PC-9 (cell line): ENCODE measurements at regions not wholly inside any gene's neighbourhood (a gene's known extent, or its start where the extent isn't known, plus 50 kb on each side); places are given as distances from the start of the nearest gene placed in this dataset.

Experiments
- BruUV-seq: library from RNA; stranded (reverse); fragments of 400-500 nt; replicated peaks from 2 replicates; lab custom pipeline; 2021; lab: Mats Ljungman, UMichigan
- CTCF ChIA-PET: fragments of 300-600 bp; sonication (Branson Sonifier 250); formaldehyde crosslinking; loops from one replicate; lab custom pipeline; 2022; ENCODE audit warnings: antibody characterized with exemption; lab: Charles Lee
- POLR2A ChIA-PET: fragments of 300-600 bp; sonication (Branson Sonifier 250); formaldehyde crosslinking; loops from one replicate; lab custom pipeline; 2022; ENCODE audit warnings: antibody characterized with exemption; ENCODE audit not compliant: unreplicated experiment; lab: Charles Lee
- DNase-seq, 2 experiments: peaks; one replicate each; pipeline versions ENCODE4 v3.0.0 to v3.0.0-alpha.2; 2015 to 2022; ENCODE audit warnings: mixed read lengths in 1 of 2
- H2AFZ ChIP-seq: fragments of 200-600 bp; sonication (generic); 2 replicates; pipeline ENCODE4 v1.8.1; 2017; ENCODE audit warnings: antibody characterized with exemption
- H3F3A ChIP-seq: fragments of 200-600 bp; sonication (generic); 2 replicates; pipeline ENCODE4 v1.8.1; 2017; ENCODE audit warnings: antibody characterized with exemption, mild to moderate bottlenecking, low read depth; ENCODE audit not compliant: insufficient read depth
- H3K27ac ChIP-seq: fragments of 200-600 bp; sonication (generic); 2 replicates; pipeline ENCODE4 v1.6.1; 2016; ENCODE audit warnings: mixed run types
- H3K27me3 ChIP-seq: fragments of 200-600 bp; sonication (generic); 2 replicates; pipeline ENCODE4 v1.6.1; 2016; ENCODE audit warnings: low read depth, mixed run types; ENCODE audit not compliant: insufficient read depth
- H3K36me3 ChIP-seq: fragments of 200-600 bp; sonication (generic); 2 replicates; pipeline ENCODE4 v1.6.1; 2016; ENCODE audit warnings: low read depth, mixed run types
- H3K4me1 ChIP-seq: fragments of 200-600 bp; sonication (generic); replicated peaks from 2 replicates; pipeline ENCODE4 v1.6.1; 2016; ENCODE audit warnings: mixed run types; ENCODE audit not compliant: insufficient read depth
- H3K4me2 ChIP-seq: fragments of 200-600 bp; sonication (generic); 2 replicates; pipeline ENCODE4 v1.6.1; 2017; ENCODE audit warnings: mixed run types
- H3K4me3 ChIP-seq: fragments of 200-600 bp; sonication (generic); 2 replicates; pipeline ENCODE4 v1.6.1; 2016; ENCODE audit warnings: mixed run types
- H3K79me2 ChIP-seq: fragments of 200-600 bp; sonication (generic); 2 replicates; pipeline ENCODE4 v1.6.1; 2017; ENCODE audit warnings: low read depth, mixed run types
- H3K9me2 ChIP-seq: fragments of 200-600 bp; sonication (generic); 2 replicates; pipeline ENCODE4 v1.8.1; 2017; ENCODE audit warnings: mild to moderate bottlenecking; ENCODE audit not compliant: insufficient read depth
- H3K9me3 ChIP-seq: fragments of 200-600 bp; sonication (generic); 2 replicates; pipeline ENCODE4 v1.8.1; 2016; ENCODE audit warnings: low read depth; ENCODE audit not compliant: insufficient read depth
- H4K20me1 ChIP-seq: fragments of 200-600 bp; sonication (generic); 2 replicates; pipeline ENCODE4 v1.8.1; 2017; ENCODE audit not compliant: insufficient read depth
- CTCF ChIP-seq: fragments of 200-600 bp; sonication (generic); conservative IDR thresholded peaks from 2 replicates; pipeline ENCODE4 v1.6.1; 2017; ENCODE audit warnings: mixed run types, antibody characterized with exemption, mild to moderate bottlenecking, moderate library complexity
- EZH2 ChIP-seq: fragments of 200-600 bp; sonication (generic); IDR thresholded peaks from 2 replicates; pipeline ENCODE4 v1.8.0; 2017; ENCODE audit warnings: antibody characterized with exemption, low read depth
- intact Hi-C: fragments of 100-400 bp; cut with micrococcal nuclease; formaldehyde crosslinking; loops from one replicate; pipeline ENCODE4 v1.10.0; 2022; ENCODE audit not compliant: unreplicated experiment

- no peaks in the 10 kb centered on the region for H3K4me1 ChIP-seq
- H3K79me2 ChIP-seq: no peaks in the 10 kb centered on the region
- BruUV-seq: no TSS peak
- POLR2A ChIA-PET: no interaction called here
- CTCF ChIA-PET: no interaction called here
- H2AFZ ChIP-seq: no peak overlapping the region
- no peak for TF ChIP-seq CTCF
- TF ChIP-seq EZH2: no peak
- H3K27me3 ChIP-seq: no peaks in the 10 kb centered on the region
- no peak overlapping the region for H3K27ac ChIP-seq
- no peak overlapping the region for H3K4me2 ChIP-seq
- DNase-seq: no peak
- no peaks in the 10 kb centered on the region for H4K20me1 ChIP-seq
- no peaks in the 10 kb centered on the region for H3K9me2 ChIP-seq
- H3K36me3 ChIP-seq: no peaks in the 10 kb centered on the region
- intact Hi-C loops: no loop called here
- no peaks in the 10 kb centered on the region for H3F3A ChIP-seq
- H3K4me3 ChIP-seq: no peak overlapping the region
- H3K9me3 ChIP-seq: no peaks in the 10 kb centered on the region
Measured at GRCh38 chr2:167701651-167702050, 545.7 kb downstream of the STK39 start.

GRCh38 chr2:167697948-167698347 is 549.4 kb downstream of the STK39 start:
- Histone ChIP-seq H3K4me3 (no peak overlapping the region), H3K9me2 (no peaks in the 10 kb centered on the region), H3K36me3 (no peaks in the 10 kb centered on the region), H3K9me3 (no peaks in the 10 kb centered on the region), H4K20me1 (no peaks in the 10 kb centered on the region), H3K4me2 (no peak overlapping the region), H2AFZ (no peak overlapping the region), H3K27me3 (no peaks in the 10 kb centered on the region), H3F3A (no peaks in the 10 kb centered on the region), H3K4me1 (no peaks in the 10 kb centered on the region), H3K27ac (no peak overlapping the region), H3K79me2 (no peaks in the 10 kb centered on the region)
- TF ChIP-seq EZH2 (no peak), CTCF (no peak)
- POLR2A ChIA-PET: no interaction called here
- intact Hi-C loops: no loop called here
- CTCF ChIA-PET: no interaction called here
- DNase-seq: no peak
- no TSS peak for BruUV-seq

GRCh38 chr2:167697194-167697593 is 550.2 kb downstream of the STK39 start:
- H2AFZ ChIP-seq: no peak overlapping the region
- H3K4me1 ChIP-seq: no peaks in the 10 kb centered on the region
- no peaks in the 10 kb centered on the region for H3K27me3 ChIP-seq
- POLR2A ChIA-PET: no interaction called here
- H3K9me2 ChIP-seq: no peaks in the 10 kb centered on the region
- H3K27ac ChIP-seq: no peak overlapping the region
- no peaks in the 10 kb centered on the region for H3K9me3 ChIP-seq
- TF ChIP-seq CTCF (no peak), EZH2 (no peak)
- H3F3A ChIP-seq: no peaks in the 10 kb centered on the region
- no TSS peak for BruUV-seq
- no peak overlapping the region for H3K4me3 ChIP-seq
- H3K79me2 ChIP-seq: no peaks in the 10 kb centered on the region
- H3K4me2 ChIP-seq: no peak overlapping the region
- CTCF ChIA-PET: no interaction called here
- no peaks in the 10 kb centered on the region for H3K36me3 ChIP-seq
- intact Hi-C loops: no loop called here
- H4K20me1 ChIP-seq: no peaks in the 10 kb centered on the region
- DNase-seq: no peak
